Stomach (tissue), 8 donors: ENCODE measurements at regions not wholly inside any gene's neighbourhood (a gene's known extent, or its start where the extent isn't known, plus 50 kb on each side); places are given as distances from the start of the nearest gene placed in this dataset.
A peak's percentile ranks its signal among the peaks of the same experiment; 100 is the strongest.

Experiments used
- DNase-seq, 2 donors: peaks; one replicate each; pipeline versions ENCODE4 v3.0.0 to v3.0.0-alpha.2; 2013 to 2019
- H3K27ac ChIP-seq, 5 donors: fragments of 200-600 bp in 4 of 5; sonication (generic) in 4 of 5; one replicate each; pipeline ENCODE4 v1.5.1; 2013 to 2019; ENCODE audit warnings: mild to moderate bottlenecking in 1 of 5, moderate library complexity in 1 of 5
- H3K27me3 ChIP-seq, 3 donors: fragments of 200-600 bp; sonication (generic); one replicate each; pipeline ENCODE4 v1.5.1; 2017 to 2019; ENCODE audit warnings: mixed run types in 1 of 3
- H3K36me3 ChIP-seq, 4 donors: fragments of 200-600 bp; sonication (generic); 1 replicate in 3 of 4; 2 replicates in 1 of 4; pipeline ENCODE4 v1.5.1; 2016 to 2019
- H3K4me1 ChIP-seq, 4 donors: fragments of 200-600 bp; sonication (generic); one replicate each; pipeline ENCODE4 v1.5.1; 2016 to 2019
- H3K4me3 ChIP-seq, 4 donors: fragments of 200-600 bp; sonication (generic) in 3 of 4; one replicate each; pipeline ENCODE4 v1.5.1; 2016 to 2019; ENCODE audit warnings: mild to moderate bottlenecking in 1 of 4
- H3K9me3 ChIP-seq, 4 donors: fragments of 200-600 bp; sonication (generic); one replicate each; pipeline ENCODE4 v1.5.1; 2016 to 2019
- CTCF ChIP-seq, 7 experiments: fragments of 450-650 bp in 4 of 7; fragments of 200-600 bp in 3 of 7; sonication (generic) in 3 of 7; IDR thresholded peaks; one replicate each; pipeline ENCODE4 v1.5.1; 2016 to 2019; ENCODE audit warnings: antibody characterized with exemption in 7 of 7, control low read depth in 2 of 7, mild to moderate bottlenecking in 1 of 7
- EP300 ChIP-seq: sonication (generic); formaldehyde crosslinking; IDR thresholded peaks from one replicate; pipeline ENCODE4 v1.6.1; 2017; ENCODE audit warnings: antibody characterized with exemption
- POLR2A ChIP-seq, 4 donors: fragments of 450-650 bp; IDR thresholded peaks; one replicate each; pipeline ENCODE4 v1.6.1; 2016; ENCODE audit warnings: antibody characterized with exemption in 4 of 4, control low read depth in 2 of 4, mild to moderate bottlenecking in 1 of 4, moderate library complexity in 1 of 4
- POLR2AphosphoS5 ChIP-seq, 3 donors: sonication (generic); formaldehyde crosslinking; IDR thresholded peaks; one replicate each; pipeline ENCODE4 v1.6.1; 2016; ENCODE audit warnings: antibody characterized with exemption in 3 of 3
- WGBS, 5 donors: extraction: QIAGEN DNeasy Blood & Tissue Kit in 3 of 5; methylation state at CpG; one replicate each; pipeline versions ENCODE4 v1.1.5 to v1.1.7; 2013 to 2018; 5-methylcytosine and 5-hydroxymethylcytosine counted together
- intact Hi-C: fragments of 100-400 bp; cut with DNase I; formaldehyde crosslinking; loops from one replicate; pipeline ENCODE4 v1.15.1; 2023; ENCODE audit warnings: low total_unique reads
- donor health status: healthy with polysubstance abuse.
- donor health status: Bipolar disorder and iron deficiency.
- donor health status: healthy.

GRCh38 chr5:9716838-9717281, 86.7 kb upstream of the TAS2R1 start:
- no peaks in the 10 kb centered on the region for H3K36me3 ChIP-seq
- TF ChIP-seq POLR2A (IDR thresholded peaks at IDR 0.05) (no peak), EP300 (no peak), POLR2AphosphoS5 (IDR thresholded peaks at IDR 0.05) (no peak), CTCF (IDR thresholded peaks at IDR 0.05) (no peak)
- no peaks in the 10 kb centered on the region for H3K9me3 ChIP-seq
- no peaks in the 10 kb centered on the region for H3K27me3 ChIP-seq
- 42 to 66% (median 47%) methylated on average over 5 of the region's 5 CpGs for WGBS, 5 donors
- H3K4me3 ChIP-seq, result no peak overlapping the region
- DNase-seq, result no peak
- no peak overlapping the region for H3K27ac ChIP-seq
- intact Hi-C loops, result no loop called here
- H3K4me1 ChIP-seq, result no peaks in the 10 kb centered on the region

- TF ChIP-seq POLR2AphosphoS5 (IDR thresholded peaks at IDR 0.05) (no peak), POLR2A (IDR thresholded peaks at IDR 0.05) (no peak), EP300 (no peak), CTCF (IDR thresholded peaks at IDR 0.05) (no peak)
- 48 to 67% (median 59%) methylated on average over 5 of the region's 5 CpGs for WGBS, 5 donors
- intact Hi-C loops, result no loop called here
Observed at GRCh38 chr5:9715891-9716335, 85.8 kb upstream of the TAS2R1 start.

GRCh38 chr5:9713959-9714586, 83.9 kb upstream of the TAS2R1 start:
- Histone ChIP-seq H3K9me3 (no peaks in the 10 kb centered on the region), H3K4me1 (no peaks in the 10 kb centered on the region), H3K27me3 (no peaks in the 10 kb centered on the region), H3K27ac (no peak overlapping the region), H3K4me3 (no peak overlapping the region), H3K36me3 (no peaks in the 10 kb centered on the region)
- TF ChIP-seq EP300 (no peak), POLR2AphosphoS5 (IDR thresholded peaks at IDR 0.05) (no peak), CTCF (IDR thresholded peaks at IDR 0.05) (no peak), POLR2A (IDR thresholded peaks at IDR 0.05) (no peak)
- 60 to 72% (median 65%) methylated on average over 4 of the region's 4 CpGs for WGBS, 5 donors
- intact Hi-C loops, result no loop called here
- no peak for DNase-seq

More at GRCh38 chr5:9715891-9716335, 85.8 kb upstream of the TAS2R1 start:
- Histone ChIP-seq H3K36me3 (no peaks in the 10 kb centered on the region), H3K27ac (no peak overlapping the region), H3K4me3 (no peak overlapping the region), H3K27me3 (no peaks in the 10 kb centered on the region), H3K4me1 (no peaks in the 10 kb centered on the region), H3K9me3 (no peaks in the 10 kb centered on the region)
- DNase-seq, result peak in 1 of 2 donors; percentile 8

GRCh38 chr5:9713356-9713755, 83.2 kb upstream of the TAS2R1 start:
- Histone ChIP-seq H3K36me3 (no peaks in the 10 kb centered on the region), H3K27ac (no peak overlapping the region), H3K4me3 (no peak overlapping the region), H3K27me3 (no peaks in the 10 kb centered on the region), H3K4me1 (no peaks in the 10 kb centered on the region), H3K9me3 (no peaks in the 10 kb centered on the region)
- WGBS, 5 donors, result 50 to 71% (median 58%) methylated on average over 4 of the region's 4 CpGs
- no peak for TF ChIP-seq POLR2A (IDR thresholded peaks at IDR 0.05)
- no peak for TF ChIP-seq POLR2AphosphoS5 (IDR thresholded peaks at IDR 0.05)
- no peak for TF ChIP-seq EP300
- no peak for TF ChIP-seq CTCF (IDR thresholded peaks at IDR 0.05)
- DNase-seq, result peak in 1 of 2 donors; percentile 28
- intact Hi-C loops, result no loop called here
